ENCODE measurements at regions not wholly inside any gene's neighbourhood (a gene's known extent, or its start where the extent isn't known, plus 50 kb on each side); places are given as distances from the start of the nearest gene placed in this dataset.

GRCh38 chr4:110306303-110306702, 107.9 kb upstream of the ELOVL6 start:
- TF ChIP-seq CTCF (IDR thresholded peaks at IDR 0.05), result no peak
- Histone ChIP-seq H3K27ac (no peak overlapping the region), H3K36me3 (no peaks in the 10 kb centered on the region), H3K4me3 (no peak overlapping the region), H3K4me1 (peaks cover 0 to 4% of the 10 kb centered on the region in 2 donors), H3K9me3 (no peaks in the 10 kb centered on the region), H3K27me3 (no peaks in the 10 kb centered on the region)
- no peak for DNase-seq (ENCODE audit: low spot score)

DNA sequence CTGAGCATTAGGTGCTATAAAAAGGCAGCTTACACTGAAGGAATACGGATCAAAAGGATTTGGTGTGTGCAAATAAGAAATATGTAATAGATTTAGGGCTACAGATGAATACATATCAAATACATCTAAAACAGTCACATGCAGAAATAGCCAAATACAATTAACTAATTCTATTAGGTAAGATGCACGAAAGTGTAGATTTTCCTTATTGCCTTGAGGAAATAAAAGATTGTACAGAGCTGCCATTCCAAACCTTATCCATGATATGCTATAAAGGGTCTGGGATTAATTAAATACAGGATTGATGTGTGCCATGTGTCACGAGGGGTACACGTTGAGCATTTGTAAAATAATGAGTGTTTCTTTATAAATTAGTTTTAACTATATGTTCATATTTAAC, 107.0 kb upstream of the ELOVL6 start:
- H3K27me3 ChIP-seq, result no peaks in the 10 kb centered on the region
- DNase-seq (ENCODE audit: low spot score), result no peak
- TF ChIP-seq CTCF (IDR thresholded peaks at IDR 0.05), result no peak
- H3K36me3 ChIP-seq, result no peaks in the 10 kb centered on the region
- H3K4me1 ChIP-seq, result peaks cover 0 to 4% of the 10 kb centered on the region in 2 donors
- no peak overlapping the region for H3K4me3 ChIP-seq
- H3K9me3 ChIP-seq, result no peaks in the 10 kb centered on the region
- no peak overlapping the region for H3K27ac ChIP-seq

GRCh38 chr4:110296892-110297291, 98.5 kb upstream of the ELOVL6 start:
- Histone ChIP-seq H3K4me1 (no peaks in the 10 kb centered on the region), H3K36me3 (no peaks in the 10 kb centered on the region), H3K27ac (no peak overlapping the region), H3K27me3 (no peaks in the 10 kb centered on the region), H3K4me3 (no peak overlapping the region), H3K9me3 (no peaks in the 10 kb centered on the region)
- no peak for DNase-seq (ENCODE audit: low spot score)
- no peak for TF ChIP-seq CTCF (IDR thresholded peaks at IDR 0.05)

- no peak overlapping the region for H3K27ac ChIP-seq
- H3K27me3 ChIP-seq, result no peaks in the 10 kb centered on the region
- no peaks in the 10 kb centered on the region for H3K4me1 ChIP-seq
- no peak for TF ChIP-seq CTCF (IDR thresholded peaks at IDR 0.05)
- no peak overlapping the region for H3K4me3 ChIP-seq
- DNase-seq (ENCODE audit: low spot score), result no peak
- H3K36me3 ChIP-seq, result no peaks in the 10 kb centered on the region
- no peaks in the 10 kb centered on the region for H3K9me3 ChIP-seq
These were observed 95.8 kb upstream of the ELOVL6 start for GRCh38 chr4:110294165-110294564.

- Histone ChIP-seq H3K4me3 (no peak overlapping the region), H3K36me3 (no peaks in the 10 kb centered on the region), H3K27ac (no peak overlapping the region), H3K9me3 (no peaks in the 10 kb centered on the region), H3K27me3 (no peaks in the 10 kb centered on the region), H3K4me1 (no peaks in the 10 kb centered on the region)
- TF ChIP-seq CTCF (IDR thresholded peaks at IDR 0.05), result no peak
- DNase-seq (ENCODE audit: low spot score), result no peak
These were observed 94.8 kb upstream of the ELOVL6 start for GRCh38 chr4:110292994-110293744.

- H3K4me1 ChIP-seq, result no peaks in the 10 kb centered on the region
- TF ChIP-seq CTCF (IDR thresholded peaks at IDR 0.05), result no peak
- no peak for DNase-seq (ENCODE audit: low spot score)
- H3K9me3 ChIP-seq, result no peaks in the 10 kb centered on the region
- no peaks in the 10 kb centered on the region for H3K36me3 ChIP-seq
- H3K4me3 ChIP-seq, result no peak overlapping the region
- H3K27me3 ChIP-seq, result no peaks in the 10 kb centered on the region
- no peak overlapping the region for H3K27ac ChIP-seq
These were observed 92.1 kb upstream of the ELOVL6 start for GRCh38 chr4:110290511-110290910.
